NOMO-1 (cell line): ENCODE measurements at regions not wholly inside any gene's neighbourhood (a gene's known extent, or its start where the extent isn't known, plus 50 kb on each side); places are given as distances from the start of the nearest gene placed in this dataset.

Experiments used
- DNase-seq, 2 experiments: peaks; one replicate each; lab custom pipeline; 2025; ENCODE audit not compliant: unreplicated experiment in 2 of 2; lab: John Stamatoyannopoulos, UW

DNA sequence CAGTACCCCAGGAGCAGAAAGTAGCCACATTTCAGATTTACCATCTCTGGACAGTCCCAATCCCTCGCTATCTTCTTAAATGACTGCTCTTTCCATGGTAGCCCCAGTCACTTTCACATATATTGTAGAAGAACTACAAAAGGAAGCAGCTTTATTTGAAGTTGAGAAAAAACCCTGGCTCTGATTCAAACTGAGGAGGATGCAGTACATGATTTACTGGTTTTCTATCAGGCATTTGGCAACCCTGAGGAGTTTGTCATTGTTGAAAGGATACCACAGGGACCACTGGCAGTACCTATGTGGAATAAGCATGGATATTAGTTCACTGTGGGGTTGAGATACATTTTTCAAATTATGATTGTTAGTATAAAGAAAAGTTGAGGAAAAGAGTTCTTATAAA lies 640.9 kb upstream of the SETBP1 start:
- no peak for DNase-seq

DNA sequence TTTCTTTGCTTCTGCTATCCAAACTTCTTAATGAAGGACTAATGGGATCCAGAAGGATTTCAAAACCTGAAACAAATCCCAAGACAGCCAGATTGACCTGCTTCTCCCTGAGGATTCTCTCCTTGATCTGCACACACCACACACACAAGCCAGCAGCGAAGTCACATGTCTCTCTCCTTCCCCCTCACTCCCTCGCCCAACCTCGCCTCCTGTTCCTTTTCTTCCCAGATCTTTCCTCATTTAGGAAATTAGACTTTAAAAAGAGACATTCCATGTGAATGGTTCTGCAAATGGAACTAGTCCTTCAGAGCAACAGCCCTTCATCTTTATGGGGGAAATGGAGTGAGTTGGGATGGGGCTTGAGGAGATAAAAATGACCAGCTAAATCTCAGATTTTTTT lies 639.1 kb upstream of the SETBP1 start:
- no peak for DNase-seq

DNA sequence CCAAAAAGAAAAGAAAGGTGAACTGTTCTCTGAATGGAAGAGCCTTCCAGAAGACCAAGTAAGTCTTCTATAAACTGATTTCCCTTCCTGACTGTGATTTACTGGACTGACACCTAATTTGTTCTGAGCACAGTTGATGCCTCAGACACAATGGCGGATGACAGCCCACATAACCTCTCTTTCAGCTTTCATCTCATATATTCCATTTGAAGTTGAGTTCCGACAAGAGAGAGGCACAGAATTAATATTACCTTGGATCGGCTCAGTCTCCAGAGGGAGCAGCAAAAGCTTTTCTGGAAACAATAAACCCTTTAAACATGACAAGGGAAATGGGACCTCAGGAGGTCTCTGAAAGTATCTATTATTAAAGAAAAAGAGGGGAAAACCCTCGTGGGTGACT lies 638.7 kb upstream of the SETBP1 start:
- DNase-seq, result no peak

DNA sequence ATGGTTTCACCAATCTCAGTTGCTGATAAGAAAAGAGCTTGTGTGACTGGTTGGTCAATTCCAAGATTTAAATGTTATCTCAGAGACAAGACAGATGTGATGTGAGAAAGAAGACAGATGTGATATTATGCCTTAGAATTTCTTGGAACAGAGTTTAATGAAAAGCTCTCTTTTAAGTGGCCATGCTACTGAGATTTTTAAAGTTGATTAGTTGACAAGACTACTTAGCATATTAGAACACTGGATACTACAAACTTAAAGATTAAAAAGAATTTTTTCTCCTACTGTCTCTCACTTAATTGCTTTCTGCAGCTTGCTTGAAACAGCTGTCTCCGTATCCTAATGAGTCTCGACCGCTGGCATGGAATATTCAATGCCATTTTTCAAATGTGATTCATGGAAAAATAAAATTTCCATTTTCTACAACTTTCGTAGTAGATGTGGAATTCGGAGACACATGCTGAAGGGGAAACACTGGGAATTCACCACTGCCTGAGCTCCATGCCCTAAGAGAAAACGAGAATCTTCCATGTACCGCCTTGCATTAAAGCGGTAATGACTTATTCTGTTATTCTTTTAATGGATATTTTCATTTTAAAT lies 634.2 kb upstream of the SETBP1 start:
- DNase-seq, result no peak

DNA sequence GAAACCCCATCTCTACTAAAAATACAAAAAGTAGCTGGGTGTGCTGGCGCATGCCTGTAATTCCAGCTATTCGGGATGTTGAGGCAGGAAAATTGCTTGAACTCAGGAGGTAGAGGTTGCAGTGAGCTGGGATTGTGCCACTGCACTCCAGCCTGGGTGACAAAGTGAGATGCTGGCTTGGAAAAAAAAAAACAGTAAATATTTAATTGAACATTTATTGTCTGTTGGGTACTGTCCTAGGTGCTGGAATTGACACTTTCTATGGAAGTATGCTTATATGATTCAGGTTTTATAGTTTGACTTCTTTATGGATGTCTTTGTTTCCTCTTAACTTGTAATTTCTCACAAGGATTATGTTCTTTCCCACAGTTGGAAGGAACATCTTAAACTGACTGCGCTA lies 633.1 kb upstream of the SETBP1 start:
- no peak for DNase-seq

DNA sequence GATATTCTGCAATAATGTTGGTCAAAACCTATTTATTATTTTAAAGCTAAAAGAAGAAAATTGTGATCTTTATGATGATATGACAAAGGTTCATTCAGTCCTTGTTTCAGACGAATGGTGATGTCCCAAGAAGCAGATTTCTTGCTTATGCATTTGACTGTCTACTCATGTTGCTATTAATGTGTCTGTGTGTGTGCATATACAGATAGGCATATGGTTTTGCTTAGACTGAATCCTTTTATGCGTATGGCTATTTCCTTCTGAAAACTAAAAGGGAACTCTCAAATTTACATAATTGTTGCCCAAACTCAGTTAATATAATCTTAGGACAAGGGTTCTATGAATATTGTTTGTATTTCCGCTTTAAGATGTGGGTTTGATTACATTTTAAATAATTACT lies 632.3 kb upstream of the SETBP1 start:
- DNase-seq, result no peak

DNA sequence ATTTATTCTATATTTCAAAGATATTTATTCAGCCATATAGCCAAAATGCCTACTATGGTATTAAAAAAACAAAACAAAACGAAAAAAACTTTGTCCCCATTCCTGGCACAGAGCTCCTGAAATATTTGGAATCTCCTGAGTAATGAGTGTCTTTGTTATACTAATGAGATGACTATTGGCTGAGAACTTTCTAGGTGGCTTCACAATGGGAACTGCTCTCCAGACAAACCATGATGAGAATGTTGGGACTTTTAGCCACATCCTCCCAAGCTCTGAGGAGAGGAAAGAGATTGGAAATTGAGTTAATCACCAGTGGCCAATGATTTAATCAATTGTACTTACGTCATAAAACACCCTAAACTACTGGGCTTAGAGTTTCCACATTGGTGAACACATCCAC lies 631.8 kb upstream of the SETBP1 start:
- DNase-seq, result no peak

DNA sequence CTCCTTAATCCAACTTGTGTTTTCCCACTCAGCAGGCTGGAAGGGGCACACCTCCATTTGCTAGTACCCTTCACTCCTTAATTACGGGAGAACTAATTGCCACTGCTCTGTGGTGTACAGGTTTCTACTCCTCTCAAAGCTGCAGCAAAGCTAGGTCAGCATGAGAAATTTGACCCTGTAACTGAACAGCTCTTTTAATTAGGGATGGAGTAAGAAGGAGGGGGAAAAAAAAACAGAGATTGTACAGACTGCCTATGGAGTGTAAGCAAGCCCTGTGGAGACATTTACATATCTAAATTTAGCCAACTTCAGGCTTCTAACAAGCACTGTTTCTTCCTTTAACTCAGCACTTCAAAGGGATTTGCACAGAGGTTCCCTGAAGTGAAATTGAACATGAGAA lies 629.7 kb upstream of the SETBP1 start:
- DNase-seq, result no peak

DNA sequence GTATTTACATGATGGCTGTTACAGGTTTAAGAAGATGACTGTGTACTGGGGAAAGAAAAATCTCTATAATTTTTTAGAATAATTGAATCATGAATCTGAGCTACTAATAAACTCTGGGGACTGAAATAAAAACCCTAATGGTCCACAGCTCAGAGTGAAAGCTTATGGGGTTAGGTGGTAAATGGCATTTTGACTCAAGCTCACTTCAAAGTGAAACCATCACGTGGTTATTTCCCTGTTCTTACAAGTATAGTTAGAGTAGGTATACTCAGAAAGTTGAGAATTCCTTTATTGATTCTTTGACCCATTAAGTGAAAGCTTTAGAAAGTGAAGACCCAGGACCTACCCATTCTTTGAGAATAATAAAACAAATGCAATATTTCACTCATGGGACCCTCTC lies 626.2 kb upstream of the SETBP1 start:
- DNase-seq, result no peak

DNA sequence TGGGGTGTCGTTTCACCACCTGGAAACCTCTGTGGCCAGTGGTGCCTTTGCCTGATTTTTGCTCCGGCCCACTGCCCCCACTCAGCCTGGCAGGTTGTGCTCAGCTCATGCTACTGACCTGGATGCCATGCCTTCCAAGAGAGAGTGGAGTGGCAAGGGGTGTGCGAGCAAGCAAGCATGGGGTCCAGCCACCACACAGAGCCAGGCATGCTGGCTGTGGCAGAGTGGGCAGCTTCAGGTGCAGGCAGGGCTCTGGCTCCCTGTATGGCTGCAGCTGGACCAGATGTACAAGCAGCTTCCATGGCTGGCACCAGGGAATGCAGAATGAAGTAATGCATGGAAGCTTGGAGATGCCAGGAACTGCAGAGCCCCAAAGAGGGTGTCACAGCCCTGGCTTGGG lies 620.5 kb upstream of the SETBP1 start:
- no peak for DNase-seq

DNA sequence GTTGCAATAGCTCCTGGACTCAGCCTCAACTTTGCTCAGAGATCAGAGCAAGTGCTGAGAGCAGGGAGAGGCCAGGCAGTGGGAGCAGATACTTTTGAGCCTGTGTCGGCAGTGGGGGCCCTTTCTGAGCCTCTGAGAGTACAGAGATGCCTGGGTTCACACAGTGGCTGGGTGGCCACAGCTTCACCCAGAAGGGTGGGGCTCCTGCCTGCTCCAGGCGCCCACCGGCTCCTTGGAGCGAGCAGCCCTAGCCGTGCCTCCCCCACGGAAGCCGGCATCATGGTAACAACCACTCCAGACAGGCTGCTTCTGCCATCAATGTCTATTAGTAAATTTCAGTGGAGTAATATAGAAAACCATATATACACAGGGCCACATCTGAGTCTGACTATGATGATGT lies 619.2 kb upstream of the SETBP1 start:
- DNase-seq, result no peak

DNA sequence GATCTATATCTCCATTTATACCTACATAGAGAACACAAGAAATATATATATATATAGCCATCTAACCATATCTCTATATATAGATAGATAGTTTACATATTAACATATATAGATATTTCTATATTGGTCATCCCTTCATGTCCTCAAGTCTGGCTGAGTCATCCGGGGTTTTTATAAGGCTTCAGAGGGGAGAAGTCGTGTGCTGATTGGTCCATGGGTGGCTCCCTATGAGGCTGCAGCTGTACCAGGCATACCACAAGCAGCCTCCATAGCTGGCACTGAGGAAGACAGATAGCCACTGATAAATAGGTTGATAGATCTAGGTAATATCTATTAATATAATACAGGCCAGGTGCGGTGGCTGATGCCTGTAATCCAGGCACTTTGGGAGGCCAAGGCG lies 618.3 kb upstream of the SETBP1 start:
- no peak for DNase-seq

DNA sequence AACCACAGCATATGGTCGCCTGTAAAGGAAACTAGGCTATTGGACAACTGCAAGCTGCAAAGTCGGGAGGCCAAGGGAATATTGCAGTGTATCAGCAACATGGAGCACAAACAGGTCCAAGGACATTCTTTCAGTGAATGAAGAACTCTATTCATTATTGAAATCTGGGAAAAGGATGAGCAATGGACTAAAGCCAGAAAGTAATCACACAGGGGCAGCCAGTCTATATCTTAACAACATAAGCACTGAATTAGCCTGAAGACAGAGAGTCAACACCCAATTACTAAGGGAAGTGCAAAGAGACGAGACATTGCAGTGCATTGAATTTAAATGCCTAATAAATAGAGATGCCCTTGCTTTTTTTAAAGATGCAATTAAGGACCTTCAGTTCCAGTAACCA lies 615.5 kb upstream of the SETBP1 start:
- DNase-seq, result no peak

DNA sequence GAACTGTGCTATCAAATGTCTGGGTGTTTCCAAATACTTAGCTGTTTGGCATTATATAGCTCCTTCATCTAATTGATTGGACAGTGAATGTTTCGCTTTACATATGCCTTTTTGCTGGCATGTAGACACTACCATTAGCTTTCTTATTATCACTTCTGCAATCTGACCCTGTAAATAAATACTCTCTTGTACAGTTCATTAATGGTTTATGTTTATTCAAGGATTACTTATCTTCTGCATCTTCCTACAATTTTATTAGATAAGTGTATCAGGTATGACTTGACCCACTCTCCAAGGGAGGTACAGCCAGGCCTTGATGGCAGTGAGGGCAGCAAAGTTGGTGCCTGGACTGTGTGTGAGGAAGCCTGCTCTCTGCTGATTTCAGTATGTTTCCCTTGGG lies 614.1 kb upstream of the SETBP1 start:
- no peak for DNase-seq

DNA sequence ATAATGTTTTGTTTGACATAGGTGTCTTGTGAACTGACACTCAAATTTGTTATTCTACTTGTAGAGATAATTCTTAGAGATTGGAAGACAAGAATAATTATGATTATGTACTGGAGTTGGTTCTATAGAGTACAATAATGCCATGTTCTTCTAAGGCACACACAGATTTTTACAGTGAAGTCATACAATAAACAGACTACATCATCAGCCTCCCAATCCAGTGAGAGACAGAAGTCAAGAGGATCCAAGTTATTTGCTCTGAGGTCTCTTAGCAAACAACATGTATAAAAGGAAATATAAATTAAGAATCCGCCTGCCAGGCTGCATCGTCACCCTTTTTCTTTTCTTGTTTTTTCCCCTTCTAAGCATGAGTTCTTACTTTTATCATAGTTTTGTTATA lies 613.5 kb upstream of the SETBP1 start:
- no peak for DNase-seq

DNA sequence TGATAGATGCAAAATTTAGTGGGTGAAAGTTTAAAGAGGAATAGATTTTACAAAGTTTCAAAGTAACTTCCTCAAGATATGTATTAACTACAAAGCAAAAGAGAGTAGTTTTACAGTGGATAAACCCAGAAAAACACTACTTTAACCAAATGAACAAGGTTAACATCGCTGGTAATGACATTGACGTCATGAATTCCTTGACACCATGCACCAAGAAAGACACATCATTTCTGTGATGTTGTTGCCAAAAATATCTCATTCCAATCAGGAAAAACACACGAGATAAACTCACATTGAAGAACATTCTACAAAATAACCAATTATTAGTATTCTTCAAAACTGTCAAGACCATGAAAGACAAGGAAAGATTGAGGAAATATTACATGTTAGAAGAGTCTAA lies 605.6 kb upstream of the SETBP1 start:
- no peak for DNase-seq

DNA sequence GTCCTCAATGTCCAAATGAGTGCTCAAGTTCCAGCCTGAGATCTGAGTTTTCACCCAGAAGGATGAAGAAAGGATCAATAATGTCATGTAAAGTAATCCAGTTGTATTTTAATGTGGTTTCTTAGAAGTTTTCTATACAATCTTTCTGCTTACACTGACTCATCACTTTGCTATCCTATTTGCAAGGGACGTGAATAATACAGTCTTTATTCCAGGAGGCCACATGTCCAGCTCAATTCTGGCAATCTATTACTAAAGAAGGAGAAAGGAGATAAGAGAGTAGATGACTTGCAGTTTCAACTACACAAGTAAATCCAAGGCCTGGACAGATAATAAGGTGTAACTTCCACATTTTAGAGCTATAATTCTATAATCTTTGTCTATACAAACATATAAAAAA lies 601.1 kb upstream of the SETBP1 start:
- no peak for DNase-seq

DNA sequence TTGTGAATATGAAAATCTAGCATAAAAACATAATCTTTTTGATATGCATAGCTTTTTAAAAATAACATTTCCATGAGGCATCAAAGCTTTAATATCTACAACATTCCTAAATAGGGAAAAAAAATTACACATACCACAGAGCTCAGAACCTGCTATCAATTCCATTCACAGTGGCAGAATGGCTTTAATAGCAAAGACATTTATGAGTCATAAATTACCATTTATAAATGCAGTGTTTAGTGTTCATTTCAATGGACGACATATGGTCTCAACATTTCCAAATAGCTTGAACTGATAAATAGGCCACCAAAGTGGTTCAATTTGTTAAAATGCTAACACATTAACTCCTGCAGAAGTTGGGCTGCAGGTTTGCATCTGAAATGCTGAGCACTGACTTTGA lies 600.6 kb upstream of the SETBP1 start:
- DNase-seq, result no peak

DNA sequence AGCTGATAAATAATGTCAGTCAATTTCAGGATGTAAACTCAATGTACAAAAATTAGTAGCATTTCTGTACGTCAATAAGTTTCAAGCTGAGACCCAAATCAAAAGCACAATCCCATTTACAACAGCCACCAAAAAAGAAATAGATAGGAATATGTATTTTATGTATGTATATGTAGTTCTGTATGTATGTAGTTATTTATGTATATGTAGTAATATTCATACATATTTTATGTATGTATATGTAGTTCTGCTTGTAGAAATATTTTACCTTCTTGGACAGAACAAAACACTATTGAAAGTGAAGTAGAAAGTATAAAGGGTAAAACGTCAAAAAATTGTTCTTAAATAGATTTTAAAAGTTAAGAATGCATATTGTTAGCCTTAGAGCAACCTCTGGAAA lies 591.0 kb upstream of the SETBP1 start:
- no peak for DNase-seq

DNA sequence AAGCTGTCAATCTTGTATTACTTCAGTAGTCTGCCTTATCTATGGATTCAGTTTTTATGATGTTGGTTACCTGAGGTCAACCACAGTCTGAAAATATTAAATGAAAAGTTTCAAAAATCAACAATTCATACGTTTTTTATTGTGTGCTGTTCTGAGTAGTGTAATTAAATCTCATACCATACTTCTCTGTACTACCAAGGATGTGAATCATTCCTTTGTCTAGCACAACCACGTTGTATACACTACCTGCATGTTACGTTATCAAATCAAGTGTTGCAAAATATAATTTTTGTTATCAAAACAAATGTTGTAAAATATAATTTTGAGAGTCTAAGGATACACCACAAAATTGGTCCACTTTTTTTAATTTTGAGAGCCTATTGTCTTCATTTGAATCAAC lies 590.2 kb upstream of the SETBP1 start:
- DNase-seq, result no peak

DNA sequence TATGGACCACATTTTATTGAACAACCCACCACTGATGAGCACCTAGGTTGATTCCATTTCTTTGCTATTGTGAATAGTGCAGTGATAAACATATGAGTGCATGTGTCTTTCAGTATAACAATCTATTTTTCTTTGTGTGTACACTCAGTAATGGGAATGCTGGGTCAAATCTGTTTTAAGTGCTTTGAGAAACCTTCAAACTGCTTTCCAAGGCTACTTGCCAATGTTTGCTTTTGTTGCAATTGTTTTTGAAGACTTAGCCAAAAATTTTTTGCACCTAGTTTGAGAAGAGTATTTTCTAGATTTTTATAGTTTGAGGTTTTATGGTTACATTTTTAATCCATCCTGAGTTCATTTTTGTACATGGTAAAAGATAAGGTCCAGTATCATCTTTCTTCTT lies 587.4 kb upstream of the SETBP1 start:
- DNase-seq, result no peak

DNA sequence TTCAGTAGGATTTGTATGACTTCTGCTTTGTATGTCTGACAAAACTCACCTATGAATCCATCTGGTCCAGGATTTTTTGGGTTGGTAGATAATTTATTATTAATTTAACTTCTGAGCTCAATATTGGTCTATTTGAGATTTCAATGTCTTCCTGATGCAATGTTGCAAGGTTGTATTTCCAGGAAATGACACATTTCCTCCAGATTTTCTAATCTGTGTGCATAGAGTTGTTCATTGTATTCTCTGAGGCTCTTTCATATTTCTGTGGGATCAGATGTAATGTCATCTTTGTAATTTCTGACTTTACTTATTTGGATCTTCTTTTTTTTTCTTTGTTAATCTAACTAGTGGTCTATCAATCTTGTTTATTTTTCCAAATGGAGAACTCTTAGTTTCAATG lies 584.7 kb upstream of the SETBP1 start:
- DNase-seq, result no peak

DNA sequence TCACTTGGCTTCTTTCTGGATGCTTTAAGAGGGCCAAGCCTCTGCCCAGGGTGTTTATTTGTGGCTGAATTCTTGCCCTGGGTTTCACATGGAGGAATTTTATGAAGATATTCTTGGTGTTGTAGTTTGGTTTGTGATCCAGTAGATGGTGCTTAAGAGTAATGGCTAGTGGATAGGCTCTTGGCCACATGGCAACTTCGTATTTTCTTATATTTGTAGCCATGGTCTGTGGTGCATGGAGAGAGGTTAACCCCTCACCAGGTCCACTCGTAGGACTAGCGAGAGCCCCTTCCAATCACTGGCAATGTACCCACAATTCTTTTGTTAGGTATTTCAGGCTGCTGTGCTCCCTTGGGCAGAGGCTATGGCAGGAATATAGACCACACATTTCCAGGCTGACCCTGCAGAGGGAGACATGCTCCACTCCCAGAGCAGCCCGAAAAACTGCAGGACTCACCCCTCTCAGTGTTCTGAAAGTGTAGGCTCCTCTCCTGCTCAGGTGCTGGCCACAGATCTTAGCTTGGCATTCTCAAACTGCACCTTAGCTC lies 582.1 kb upstream of the SETBP1 start:
- no peak for DNase-seq
